ENCODE measurements at regions not wholly inside any gene's neighbourhood (a gene's known extent, or its start where the extent isn't known, plus 50 kb on each side); places are given as distances from the start of the nearest gene placed in this dataset.

DNA sequence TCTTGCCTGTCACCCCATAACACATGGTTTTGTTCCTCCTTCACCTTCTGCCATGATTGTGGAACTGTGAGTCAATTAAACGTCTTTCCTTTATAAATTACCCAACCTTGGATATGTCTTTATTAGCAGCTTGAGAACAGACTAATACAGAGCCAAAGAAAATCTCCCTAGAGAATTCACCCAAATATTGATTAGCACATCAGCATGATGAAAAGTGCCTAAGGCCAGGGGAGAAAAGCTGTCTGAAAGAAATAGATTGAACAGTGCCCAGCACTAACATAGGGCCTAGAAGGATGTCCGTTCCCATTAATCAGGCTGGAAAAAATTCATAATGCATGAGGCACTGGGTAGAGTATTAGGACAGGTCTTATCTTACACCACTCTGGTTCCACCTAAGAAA lies 111.9 kb upstream of the CALN1 start:
- DNase-seq (ENCODE audit: low read depth): no peak
- TF ChIP-seq, protein P1, sequence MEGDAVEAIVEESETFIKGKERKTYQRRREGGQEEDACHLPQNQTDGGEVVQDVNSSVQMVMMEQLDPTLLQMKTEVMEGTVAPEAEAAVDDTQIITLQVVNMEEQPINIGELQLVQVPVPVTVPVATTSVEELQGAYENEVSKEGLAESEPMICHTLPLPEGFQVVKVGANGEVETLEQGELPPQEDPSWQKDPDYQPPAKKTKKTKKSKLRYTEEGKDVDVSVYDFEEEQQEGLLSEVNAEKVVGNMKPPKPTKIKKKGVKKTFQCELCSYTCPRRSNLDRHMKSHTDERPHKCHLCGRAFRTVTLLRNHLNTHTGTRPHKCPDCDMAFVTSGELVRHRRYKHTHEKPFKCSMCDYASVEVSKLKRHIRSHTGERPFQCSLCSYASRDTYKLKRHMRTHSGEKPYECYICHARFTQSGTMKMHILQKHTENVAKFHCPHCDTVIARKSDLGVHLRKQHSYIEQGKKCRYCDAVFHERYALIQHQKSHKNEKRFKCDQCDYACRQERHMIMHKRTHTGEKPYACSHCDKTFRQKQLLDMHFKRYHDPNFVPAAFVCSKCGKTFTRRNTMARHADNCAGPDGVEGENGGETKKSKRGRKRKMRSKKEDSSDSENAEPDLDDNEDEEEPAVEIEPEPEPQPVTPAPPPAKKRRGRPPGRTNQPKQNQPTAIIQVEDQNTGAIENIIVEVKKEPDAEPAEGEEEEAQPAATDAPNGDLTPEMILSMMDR (IDR thresholded peaks at IDR 0.05; ENCODE audit: insufficient read depth, low read depth, low read length): no peak
- no peak overlapping the region for H3K4me3 ChIP-seq (ENCODE audit: low read depth, low read length)

DNA sequence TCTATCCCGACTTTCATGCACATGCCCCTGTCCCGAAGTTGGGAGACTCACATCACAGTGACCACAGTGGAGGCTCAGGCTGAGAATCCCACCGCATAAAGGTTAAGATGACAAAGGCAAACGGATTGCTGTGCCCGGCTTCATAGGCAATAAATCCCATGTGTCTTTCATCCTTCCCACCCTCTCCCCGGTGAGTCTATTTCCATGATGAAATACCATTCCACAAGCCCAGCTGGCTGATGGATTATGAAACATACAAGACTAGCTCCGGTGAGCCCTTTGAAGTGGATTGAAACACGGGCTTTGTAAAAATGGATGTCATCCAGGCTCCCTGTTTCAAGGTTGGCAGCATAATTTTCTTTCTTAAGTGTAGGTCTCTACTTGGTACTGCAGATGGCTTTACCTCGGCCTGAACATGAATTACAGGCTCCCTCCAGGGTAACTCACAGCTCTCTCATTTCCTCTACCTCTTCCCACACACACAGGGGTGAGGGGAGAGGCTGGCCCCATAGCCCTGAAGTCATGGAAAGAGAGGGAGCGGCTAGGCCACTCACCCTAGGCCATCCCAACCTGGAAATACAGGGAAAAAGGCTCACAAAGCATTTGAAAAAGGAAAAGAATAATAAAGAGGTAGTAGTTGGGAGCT lies 92.0 kb upstream of the CALN1 start:
- DNase-seq (ENCODE audit: low read depth): no peak
- no peak overlapping the region for H3K4me3 ChIP-seq (ENCODE audit: low read depth, low read length)
- TF ChIP-seq, protein P1 (IDR thresholded peaks at IDR 0.05; ENCODE audit: insufficient read depth, low read depth, low read length): no peak

DNA sequence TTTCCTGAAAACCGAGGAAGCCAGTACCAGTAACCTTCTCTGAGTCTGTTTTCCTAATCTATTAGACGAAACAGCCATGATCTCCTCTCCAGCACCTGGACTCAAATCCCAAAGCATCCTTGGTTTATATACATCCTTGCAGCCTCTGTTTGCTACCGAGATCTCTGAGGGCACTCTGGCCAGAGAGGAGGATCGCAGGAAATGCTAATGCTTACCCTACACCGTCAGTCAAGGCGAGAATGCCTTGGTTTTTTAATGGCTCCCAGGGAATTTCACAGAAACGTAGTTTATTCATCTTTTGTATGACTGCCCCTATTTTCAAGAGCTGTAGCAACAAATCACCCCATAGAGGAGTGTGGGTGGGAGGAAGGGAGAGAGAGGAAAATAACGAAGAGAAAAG lies 91.5 kb upstream of the CALN1 start:
- no peak for DNase-seq (ENCODE audit: low read depth)
- no peak overlapping the region for H3K4me3 ChIP-seq (ENCODE audit: low read depth, low read length)
- TF ChIP-seq, protein P1 (IDR thresholded peaks at IDR 0.05; ENCODE audit: insufficient read depth, low read depth, low read length): no peak

DNA sequence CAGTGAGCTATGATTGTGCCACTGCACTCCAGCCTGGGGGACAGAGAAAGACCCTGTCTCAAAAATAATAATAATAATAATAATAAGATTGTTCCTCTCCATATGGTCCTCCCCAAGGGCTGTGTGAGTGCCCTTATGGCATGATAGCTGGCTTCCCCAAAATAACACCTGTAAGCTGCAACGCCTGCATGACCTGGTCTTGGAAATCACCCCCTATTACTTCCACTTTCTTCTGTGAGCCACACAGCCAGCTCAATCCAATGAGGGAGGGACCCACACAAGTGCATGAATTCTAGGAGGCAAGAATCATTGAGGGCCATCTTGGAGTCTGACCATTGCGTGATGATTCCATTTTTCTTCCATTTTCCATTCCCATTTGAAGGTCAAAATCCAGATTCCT lies 82.7 kb upstream of the CALN1 start:
- DNase-seq (ENCODE audit: low read depth): no peak
- TF ChIP-seq, protein P1 (IDR thresholded peaks at IDR 0.05; ENCODE audit: insufficient read depth, low read depth, low read length): no peak

DNA sequence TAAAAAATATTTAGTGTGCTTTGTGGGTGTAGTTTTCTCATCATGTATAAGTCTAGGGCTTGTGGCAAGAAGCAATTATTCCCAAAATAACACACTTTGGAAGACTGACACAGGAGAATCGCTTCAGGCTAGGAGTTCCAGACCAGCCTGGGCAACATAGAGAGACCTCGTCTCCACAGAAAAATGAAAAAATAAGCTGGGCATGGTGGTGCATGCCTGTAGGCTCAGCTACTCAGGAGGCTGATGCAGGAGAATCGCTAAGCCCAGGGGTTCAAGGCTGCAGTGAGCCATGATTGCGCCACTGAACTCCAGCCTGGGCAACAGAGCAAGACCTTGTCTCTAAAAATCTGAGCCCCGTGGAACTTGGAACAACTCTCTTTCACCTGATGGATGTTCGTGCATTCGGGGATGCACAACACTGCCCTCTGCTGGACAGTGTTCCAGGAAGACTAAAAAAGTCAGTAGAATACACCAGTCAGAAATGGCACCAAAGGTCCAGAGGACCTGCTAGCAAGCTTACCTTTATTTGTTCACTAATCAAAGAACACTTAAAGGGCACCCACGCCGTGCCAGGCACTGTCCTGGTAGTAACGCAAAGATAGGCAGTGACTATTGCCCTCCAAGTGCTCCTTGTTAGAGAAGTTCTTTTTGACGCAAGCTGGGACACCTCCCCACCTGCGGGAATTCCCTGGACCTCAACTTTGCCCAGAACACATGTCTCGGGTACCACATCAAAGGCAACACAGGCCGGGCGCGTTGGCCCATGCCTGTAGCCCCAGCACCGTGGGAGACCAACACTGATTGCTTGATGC lies 81.9 kb upstream of the CALN1 start:
- H3K4me3 ChIP-seq (ENCODE audit: low read depth, low read length): no peak overlapping the region
- TF ChIP-seq, protein P1 (IDR thresholded peaks at IDR 0.05; ENCODE audit: insufficient read depth, low read depth, low read length): peak; percentile 54

More for the DNA sequence above, 82.7 kb upstream of the CALN1 start:
- H3K4me3 ChIP-seq (ENCODE audit: low read depth, low read length): no peak overlapping the region

DNA sequence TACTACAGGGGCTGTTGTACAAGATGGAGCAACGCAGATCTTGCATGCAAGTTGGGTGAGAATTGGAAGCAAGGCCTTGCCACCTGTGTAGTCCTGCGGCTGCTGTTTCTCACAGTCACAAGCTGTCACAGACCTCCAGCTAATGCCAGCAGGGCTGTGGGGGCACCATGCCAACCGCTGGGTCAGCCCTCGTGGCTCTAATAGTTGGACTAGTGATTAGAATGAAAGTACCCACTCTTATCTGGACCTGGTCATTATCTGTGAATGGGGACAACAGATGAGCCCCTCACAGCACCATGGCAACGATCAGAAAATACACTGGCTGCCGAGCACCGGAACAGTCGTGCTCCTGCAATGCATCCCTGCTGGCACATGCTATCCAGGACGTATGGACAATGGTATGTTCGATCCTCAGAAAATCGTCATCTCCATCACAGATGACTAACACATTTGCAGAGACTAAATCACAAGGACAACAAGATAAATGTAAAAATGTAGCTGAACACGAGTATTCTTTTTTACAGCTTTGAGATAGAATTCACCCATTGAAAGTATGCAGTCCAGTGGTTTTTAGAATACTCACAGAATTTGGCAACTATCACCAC lies 80.4 kb upstream of the CALN1 start:
- TF ChIP-seq, protein P1 (IDR thresholded peaks at IDR 0.05; ENCODE audit: insufficient read depth, low read depth, low read length): no peak
- no peak for DNase-seq (ENCODE audit: low read depth)

More for the DNA sequence above, 81.9 kb upstream of the CALN1 start:
- DNase-seq (ENCODE audit: low read depth): peak; percentile 33

More for the DNA sequence above, 80.4 kb upstream of the CALN1 start:
- H3K4me3 ChIP-seq (ENCODE audit: low read depth, low read length): no peak overlapping the region
